Eye (tissue), 1 donor: ENCODE measurements at regions not wholly inside any gene's neighbourhood (a gene's known extent, or its start where the extent isn't known, plus 50 kb on each side); places are given as distances from the start of the nearest gene placed in this dataset.

Source experiments
- DNase-seq: peaks from one replicate; pipeline ENCODE4 v3.0.0-alpha.2; 2015

DNA sequence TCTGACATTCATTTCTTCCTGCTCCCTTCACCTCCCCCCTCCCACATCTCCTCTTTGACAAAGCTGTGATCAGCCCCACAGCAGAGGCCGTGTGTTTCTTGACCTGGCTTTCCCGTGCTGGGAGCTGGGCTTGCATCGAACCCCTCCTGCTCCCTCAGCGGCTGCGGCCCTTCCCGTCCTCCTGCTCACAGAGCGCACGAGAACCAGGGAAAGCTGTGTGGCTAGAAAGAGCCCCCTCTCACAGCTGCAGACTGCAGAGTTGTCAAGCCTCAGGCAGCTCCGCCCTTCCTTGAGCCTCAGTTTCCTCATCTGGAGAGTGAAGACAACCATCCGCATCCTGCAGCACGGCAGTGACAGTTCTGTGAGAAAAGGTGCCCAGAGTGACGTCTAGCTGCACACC lies 65.7 kb upstream of the GLI2 start:
- no peak for DNase-seq

DNA sequence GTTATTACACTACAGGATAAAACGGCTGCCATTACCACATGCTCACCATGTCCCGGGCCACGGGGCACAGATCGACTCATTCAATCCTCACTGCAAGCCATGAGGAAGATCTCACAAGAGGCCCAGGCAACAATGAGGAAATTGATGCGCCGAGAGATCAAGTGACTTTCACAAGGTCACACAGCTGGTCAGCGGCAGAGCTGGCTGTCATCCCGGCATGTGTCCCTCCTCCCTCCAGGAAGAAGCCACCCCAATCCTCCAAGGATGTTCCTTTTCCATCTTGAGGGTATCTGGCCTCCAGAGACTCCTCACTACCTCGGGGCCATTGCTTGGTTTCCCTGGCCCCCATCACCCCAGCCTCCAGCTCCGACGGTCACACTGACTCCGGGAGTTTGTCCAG lies 65.3 kb upstream of the GLI2 start:
- no peak for DNase-seq

DNA sequence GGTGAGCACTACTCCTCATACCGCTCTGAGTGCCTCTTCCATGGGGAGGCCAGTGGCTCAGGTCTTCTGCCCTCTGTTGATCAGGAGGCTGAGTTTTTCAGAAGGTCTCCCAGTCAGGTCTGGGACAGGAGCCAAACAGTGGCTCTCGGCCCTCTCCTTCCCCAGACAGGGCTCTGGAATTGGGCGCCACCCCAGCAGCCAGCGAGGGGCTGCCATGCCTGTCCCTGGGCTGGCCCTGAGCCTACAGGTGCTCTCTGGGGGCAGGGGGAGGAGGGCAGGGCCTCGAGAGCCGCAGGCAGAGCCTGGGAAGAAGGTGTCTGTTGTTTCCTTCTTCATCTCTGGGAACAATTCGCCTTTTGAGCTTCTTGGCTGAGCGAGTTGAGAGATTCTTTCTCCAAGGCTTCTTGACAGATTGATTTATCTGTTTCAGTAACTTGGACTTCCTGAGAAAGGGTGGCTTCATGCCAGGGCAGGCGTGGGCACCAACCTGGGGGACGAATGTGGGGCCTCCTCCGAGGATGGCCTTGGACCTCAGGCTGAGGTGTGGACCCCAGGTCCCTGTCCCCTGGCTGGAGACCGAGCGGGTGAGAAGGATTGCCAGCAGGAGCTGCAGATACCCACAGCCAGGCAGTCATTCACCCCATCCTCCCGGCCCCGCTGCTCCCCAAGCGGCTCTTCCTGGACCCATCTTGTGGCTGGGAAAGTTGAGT lies 64.7 kb upstream of the GLI2 start:
- no peak for DNase-seq

DNA sequence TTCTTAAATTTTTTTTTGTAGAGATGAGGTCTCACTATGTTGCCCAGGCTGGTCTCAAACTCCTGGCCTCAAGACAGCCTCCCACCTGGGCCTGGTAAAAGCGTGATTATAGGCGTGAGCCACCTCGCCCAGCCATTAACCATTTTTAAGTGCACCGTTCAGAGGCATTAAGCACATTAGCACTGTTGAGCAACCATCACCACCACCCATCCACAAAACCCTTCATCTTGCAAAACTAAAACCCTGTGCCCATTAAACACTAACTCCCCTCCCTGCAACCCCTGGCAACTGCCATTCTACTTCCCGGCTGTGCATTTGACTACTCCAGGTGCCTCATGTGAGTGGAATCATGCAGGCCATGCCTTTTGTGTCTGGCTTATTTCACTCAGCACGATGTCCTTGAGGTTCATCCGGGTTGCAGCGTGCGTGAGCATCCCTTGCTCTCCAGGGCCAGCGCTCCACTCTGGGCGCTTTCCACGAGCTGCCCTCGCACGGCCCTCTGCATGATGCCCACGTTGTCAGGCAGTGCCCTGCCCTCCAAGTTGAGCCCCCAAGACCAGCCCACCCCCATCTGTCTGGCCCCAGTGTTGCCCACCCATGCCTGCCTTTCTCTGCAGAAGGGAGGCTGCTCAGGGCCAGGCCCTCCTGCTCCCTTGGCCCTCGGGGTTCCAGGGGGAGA lies 63.0 kb upstream of the GLI2 start:
- DNase-seq: no peak

DNA sequence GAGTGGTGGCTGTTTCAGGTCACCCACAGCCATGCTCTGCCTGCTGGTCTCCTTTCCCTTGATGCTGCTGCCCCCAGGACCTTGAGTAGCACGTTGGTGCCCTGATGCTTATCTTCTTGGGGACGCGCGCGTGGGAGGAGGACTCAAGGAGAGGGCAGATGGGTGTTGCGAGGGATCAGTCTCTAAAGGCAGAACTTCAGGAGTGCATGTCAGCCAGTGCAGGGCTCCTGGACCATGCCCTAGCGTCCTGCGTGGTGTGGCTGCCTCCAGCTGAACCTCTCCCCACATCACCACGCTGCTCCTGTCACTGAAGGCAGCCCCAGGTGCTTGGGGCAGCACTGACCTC lies 62.5 kb upstream of the GLI2 start:
- no peak for DNase-seq

DNA sequence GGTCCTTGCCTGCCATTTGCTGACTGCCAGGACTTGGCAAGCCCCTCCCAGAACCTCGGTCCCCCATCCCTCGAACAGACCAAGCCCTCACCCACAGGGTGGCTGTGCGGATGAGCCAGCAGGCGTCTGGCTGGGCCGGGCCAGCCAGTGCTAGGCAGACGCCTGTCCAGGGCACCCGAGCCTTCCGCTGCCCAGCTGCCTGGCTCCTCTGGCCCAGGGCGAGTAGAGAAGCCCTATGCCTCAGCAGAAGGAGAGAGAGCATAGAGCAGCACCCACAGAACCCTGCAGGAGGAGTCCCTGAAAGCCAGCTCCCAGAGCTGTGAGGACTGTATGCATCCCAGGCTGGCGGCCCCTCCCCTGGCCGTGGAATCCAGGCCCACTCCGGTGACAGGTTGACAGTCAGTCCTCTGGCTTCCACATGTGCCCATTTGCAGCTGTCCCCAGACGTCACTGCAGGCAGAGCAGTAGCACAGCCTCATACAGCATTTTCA lies 62.1 kb upstream of the GLI2 start:
- no peak for DNase-seq

DNA sequence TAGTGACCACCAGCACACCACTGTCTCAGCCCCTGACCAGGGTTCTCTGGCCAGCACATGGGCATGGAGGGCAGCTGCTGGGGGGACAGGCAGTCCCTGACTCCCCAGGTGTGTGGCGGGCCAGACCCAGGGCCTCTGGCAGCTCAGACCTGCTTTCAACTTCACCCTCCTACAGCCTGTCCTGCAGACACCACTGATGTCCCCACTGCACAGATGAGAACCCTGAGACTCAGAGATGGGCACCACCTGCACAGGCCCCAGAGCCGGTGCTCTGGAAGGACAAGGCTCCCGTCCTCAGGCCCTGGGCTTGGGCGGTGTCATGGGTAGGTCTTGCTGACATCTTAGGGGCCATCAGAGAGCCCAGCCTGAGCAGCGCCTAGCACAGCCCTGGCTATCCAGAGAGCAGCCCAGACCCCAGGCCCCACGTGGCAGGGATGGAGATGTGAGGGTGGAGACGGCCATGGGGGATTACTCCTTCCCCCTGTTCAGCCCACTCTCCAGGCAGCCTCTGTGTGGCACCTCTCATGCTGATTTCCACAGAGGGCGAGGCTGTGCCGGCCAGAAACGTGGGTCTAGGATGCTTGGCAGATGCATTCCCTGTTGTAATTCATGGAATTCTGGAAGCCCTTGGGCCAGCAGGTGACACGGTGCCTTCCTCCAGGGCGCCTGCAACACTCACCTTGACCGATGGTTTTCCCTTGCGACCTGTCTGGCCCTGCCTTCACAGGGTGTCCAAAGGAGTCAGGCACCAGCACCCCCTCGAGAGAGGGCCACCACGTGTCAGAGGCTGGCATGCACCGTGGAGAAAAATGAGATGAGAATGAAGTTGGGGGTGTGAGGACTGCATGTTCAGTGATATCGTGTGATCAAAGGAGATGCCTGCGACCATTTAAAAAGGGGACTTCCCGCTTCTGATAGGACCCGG lies 61.2 kb upstream of the GLI2 start:
- no peak for DNase-seq

DNA sequence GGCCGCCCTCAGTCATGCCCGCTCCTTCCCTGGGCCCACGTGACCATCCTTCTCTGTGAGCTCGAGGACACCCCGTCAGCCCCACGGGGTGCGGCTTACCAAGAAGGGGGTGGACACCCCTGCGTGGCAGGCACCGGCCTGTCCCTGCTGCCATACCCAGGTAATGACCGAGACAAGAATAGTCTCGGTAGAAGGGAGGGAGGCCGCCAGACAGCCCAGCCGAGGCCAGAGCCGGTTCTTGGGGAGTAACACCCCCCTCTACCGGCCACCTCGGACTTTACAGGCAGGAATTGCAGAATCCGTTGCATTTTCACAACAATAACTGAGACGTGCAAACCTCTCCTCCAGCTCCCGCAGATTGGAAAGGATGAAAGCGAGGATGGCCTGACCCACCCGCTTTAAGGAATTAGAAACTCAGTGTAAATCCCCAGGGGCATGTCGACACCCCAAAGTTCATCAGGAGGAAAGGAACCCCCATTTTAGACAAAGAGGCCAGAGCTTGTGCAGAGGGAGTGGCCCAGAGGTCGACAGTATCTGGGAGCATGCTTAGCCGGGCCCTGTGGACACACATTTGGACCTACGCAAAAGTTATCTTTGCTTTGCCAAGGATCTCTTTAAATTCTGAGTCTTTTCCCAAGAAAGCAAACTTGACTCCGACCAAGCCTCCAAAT lies 60.1 kb upstream of the GLI2 start:
- DNase-seq: peak; percentile 79

DNA sequence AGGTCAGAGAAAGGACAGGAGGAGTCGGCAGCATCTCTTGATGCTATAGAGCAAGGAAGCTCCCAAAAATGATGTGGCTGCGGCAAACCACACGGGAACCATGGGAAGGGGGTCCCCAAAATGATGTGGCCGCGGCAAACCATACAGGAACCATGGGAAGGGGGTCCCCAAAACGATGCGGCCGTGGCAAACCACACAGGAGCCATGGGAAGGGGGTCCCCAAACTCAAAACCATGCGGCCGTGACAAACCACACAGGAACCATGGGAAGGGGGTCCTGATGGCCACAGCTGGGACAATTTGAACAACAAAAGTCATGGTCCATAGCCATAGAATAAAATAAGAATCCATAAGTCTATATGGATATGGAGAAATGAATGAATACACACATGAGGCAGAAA lies 58.4 kb upstream of the GLI2 start:
- no peak for DNase-seq

DNA sequence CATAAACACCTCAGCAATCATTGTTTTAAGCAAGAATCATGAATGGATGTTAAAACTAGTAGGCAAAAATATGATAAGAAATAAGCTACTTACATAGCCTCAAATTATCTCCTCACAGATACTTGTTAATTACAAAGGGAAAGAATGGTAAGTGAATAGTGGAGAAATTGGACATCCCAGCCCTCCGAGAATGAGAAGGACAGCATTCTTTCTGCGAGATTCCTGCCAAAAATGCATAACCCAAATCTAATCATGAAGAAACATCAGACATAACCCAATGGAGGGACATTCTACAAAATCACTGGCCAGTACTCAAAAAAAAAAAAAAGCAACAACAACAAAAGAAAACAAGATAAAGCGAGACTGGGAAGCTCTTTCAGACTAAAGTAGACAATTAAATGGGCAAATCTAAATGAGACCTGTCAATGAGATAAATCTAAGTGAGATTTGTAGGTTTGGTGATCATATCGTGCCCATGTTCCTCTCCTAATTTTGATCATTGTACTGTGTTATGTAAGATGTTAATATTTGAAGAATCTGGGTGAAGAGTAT lies 57.9 kb upstream of the GLI2 start:
- DNase-seq: no peak

DNA sequence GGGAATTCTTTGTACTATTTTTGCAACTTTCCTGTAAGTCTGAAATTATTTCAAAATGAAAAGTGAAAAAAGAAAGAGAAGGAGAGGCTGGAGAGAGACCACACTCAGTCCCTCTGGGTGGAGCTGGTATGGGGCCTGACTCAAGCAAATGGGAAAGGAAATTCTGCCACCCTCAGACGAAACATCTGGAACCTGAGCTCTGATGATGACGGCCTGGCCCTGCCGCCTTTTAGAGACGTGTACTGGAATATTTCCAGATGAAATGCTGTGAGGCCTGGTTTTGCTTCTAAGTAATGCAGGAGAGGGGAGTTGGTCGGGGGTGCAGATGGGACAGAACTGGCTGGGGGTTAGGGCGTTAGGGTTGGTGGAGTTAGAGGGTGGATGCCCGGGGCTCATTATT lies 57.4 kb upstream of the GLI2 start:
- no peak for DNase-seq

DNA sequence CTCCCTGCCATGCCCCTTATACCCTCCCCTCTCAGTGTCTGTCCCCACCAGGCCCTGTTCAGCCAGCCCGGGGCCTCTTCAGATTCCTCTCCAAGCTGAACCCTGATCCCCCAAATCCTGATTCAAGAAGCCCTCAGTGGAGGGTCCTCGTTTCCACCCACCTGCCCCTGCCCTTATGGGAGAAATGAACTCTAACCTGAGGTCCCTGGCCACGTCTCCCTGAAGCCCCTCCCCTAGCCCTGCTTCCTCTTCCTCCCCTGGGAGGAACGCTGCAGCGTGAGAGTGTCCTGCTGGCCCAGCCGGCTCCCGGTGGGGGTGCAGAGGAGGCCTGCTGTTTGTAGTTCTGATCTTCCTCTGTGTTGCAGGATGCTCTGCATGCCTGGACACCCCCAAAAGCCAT lies 56.7 kb upstream of the GLI2 start:
- DNase-seq: no peak

DNA sequence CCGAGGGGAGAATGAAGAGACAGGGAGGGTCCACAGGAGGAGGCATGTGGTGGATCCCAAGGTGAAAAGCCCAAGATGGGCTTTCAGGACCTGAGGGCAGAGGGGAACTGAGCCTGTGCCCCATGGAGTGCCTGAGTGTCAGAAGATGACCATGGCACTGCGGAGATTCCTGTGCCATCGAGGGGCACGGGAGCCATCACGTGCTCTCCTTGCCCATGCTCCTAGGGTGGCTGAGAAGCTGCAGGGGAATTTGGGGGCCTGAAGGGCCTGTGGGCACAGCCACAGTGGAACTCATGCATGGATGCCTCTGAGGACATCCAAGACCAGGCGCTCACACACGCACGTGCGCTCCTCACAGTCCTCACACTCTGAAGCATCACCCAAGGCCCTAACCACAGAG lies 56.1 kb upstream of the GLI2 start:
- DNase-seq: no peak

DNA sequence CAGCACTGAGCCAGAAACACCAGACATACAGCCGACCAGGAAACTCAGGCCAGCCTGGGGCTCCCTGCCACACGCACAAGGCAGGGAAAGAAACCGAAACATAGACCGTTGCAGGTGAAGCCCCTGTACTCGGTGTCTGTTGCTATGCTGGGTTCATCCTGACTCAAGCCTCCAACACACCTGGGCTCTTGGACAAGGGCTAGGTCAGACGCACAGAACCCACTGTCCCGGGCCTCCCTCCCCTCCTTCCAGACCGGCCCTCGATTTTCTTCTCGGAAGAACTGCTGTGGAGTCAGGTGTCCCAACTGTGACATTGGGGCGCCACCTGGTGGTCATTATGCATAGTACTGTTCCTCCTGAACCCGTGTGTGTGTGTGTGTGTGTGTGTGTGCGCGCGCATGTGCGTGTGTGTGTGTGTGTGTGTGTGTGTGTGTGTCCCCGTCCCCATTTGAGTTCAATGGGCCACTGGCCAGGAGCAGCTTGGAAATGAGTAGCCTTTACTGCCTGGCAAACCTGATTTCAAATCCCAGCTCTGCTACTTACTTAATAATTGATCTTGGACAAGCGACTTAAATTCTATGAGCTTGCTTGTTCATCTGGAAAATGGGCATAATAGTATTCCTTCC lies 55.4 kb upstream of the GLI2 start:
- DNase-seq: peak; percentile 96

DNA sequence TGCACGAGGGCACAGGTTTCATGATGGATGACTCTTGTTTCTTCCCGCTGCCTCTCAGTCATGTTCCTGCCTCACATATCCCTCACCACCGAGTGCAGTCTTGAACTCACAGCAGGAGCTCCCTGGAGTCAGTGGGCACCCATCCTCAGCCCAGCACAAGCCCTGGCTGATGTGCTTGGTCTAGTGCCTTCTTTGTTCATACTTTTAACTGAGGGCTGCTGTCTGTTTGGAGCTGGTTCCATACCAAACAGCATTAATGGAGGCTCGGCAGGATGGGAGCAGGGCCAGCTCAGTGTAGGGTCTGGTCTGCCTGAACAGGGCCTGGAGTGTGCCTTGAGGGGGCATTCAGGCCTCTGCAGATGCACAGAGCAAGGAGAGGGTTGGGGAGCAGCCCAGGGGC lies 54.5 kb upstream of the GLI2 start:
- no peak for DNase-seq

DNA sequence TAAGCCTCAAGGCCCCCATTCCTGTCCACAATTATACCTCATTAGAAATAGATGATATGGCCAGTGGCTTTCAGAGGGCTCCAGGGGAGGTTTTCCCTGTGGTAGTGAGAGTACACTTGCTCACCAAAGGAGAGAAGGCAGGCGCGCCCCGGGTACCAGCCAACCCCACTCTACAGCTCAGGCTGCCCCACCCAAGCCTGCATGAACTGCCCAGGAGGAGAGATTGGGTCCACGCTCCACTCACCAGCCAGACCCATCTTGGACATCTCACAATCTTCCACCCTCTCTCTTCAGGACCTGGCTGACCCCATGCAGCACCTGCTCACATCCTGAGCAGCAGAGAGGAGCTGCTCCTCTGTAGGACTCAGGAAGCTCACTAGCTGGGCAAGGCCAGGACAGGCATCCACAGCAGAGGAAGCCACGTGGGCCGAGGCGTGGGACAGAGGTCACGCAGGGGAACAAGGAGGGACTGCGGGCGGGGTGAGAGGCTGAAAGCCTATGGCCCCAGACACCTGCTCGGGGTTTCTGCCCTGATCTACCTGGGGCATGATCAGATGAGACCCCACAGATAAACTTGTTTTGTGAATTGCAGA lies 53.9 kb upstream of the GLI2 start:
- no peak for DNase-seq

DNA sequence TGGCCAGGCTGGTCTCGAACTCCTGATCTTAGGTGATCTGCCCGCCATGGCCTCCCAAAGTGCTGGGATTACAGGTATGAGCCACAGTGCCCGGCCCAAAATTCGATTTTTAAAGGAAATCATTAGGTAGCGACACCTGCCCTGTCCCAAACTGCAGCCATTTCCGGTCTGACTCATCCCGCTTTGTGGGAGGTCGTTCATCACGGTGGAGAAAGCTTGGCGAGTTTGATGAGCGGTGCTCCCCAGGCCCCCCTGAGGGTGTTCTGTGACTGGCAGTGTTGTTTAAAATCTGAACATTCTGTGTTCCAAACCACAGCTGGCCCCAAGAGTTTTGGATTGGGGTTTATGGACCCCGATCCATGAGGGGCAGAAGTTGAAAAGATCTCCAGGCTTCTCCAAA lies 53.0 kb upstream of the GLI2 start:
- DNase-seq: no peak

DNA sequence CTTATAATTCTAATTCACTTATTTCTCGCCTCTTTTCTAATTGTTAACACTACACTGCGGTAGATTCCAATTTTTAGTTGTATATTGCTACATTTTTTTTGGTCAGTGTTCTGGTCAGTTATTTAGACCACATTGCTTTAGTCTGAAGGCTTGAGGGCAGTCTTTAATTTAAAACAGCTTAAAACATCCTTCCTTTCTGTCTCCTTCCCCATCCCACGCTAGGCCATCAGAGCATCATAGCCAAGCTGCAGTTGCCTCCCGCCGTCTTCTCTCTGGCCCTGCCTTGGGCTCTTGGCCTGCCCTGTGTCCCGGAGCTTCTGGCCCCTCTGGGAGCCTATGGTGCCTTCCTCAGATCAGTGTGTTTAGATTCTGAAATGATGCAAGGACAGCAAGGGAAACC lies 52.6 kb upstream of the GLI2 start:
- DNase-seq: no peak

DNA sequence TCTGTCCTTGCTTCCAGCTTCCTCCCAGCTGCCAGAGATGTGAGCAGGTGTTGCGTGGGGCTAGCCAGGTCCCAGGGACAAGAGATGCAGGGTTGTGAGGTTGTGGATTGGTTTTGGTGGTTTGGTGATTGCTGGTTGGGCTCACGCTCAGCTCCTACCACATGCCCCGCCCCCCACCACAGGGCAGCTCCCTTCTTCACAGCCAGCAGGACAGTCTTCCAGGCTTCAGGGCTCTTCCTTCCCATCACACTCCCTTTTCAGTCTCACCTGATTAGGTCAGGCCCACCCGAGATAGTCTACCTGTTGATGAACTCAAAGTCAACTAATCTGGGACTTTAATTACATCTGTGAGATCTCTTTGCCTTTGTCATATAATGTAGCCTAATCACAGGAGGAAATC lies 52.0 kb upstream of the GLI2 start:
- DNase-seq: no peak

DNA sequence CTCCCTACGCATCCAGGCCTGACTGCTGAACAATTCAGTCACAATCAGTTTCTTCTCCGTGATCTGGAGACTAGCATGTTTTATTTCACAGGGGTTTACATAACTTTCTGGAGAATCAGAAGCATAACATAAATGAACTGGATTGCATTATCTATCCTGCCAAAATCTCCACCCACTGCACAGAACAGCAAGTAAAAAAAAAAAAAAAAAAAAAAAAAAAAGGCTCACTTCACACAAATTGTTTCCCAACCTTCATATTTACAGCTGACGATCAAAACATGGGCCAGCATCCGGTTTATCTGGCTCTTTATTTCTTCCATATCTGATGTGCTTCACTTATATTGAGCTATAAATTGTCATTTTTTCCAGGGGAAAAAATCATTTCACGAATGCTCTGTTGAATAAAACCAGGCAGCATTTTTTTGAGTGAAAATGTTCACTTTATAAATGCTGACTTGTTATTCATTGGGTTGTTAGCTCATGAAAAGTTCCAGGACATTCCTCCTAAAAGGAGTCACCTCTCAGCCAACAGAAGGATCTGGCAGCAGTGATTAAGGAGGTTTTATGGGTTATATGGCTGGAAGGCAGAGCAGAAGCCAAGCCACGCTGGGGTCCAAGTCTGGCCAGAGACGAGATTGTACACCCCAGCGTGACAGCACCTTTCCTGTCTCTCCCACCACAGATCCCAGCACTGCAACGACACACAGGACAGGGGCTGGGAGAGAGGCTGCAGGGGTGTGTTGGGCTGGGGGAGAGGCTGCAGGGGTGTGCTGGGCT lies 51.2 kb upstream of the GLI2 start:
- DNase-seq: peak; percentile 47
